ENCODE measurements at regions not wholly inside any gene's neighbourhood (a gene's known extent, or its start where the extent isn't known, plus 50 kb on each side); places are given as distances from the start of the nearest gene placed in this dataset.

DNA sequence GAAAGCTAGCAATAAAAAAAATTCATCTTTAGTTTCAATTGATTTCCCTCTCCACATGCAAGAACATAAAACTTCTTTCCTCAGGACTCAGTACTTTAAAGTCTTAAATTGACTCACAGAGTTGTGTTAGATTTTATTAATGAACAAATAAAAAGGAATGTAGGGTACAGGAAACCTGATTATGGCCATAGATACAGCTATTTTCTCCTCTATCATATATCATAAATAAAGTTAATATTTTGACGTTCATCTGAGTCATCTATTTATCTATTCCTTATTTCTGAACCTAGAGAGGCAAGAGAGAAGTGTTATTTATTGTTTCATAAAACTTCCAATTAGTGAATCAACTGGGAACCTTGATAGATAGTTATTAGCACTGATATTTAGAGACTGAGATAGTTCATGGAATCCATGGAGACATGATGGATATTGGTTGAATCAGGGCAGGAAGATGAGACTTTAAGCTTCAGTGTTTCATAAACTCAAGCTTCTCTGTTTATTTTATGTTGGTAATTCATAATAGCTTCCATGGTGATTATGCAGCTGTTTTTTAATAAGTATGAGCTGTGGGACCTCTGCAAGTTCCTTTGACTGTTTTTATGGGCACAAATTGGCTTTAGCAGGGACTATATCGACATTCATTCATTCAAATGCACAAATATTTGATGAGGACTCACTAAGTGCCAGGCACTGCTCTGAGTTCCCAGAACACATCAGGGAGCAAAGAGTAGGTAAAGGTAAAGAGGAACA lies 143.5 kb upstream of the TGFBR2 start:
- no peaks in the 10 kb centered on the region for H3K27me3 Mint-ChIP-seq
- no peaks in the 10 kb centered on the region for H3K4me1 Mint-ChIP-seq
- no peak for DNase-seq
- H3K27ac ChIP-seq (ENCODE audit: low read depth, low read length) = no peak overlapping the region
- no peaks in the 10 kb centered on the region for H3K36me3 ChIP-seq (ENCODE audit: insufficient read depth, low read length)
- H3K4me3 Mint-ChIP-seq = no peak overlapping the region
- no peak overlapping the region for H3K4me3 ChIP-seq (ENCODE audit: low read length in 2 of 2)
- no peak overlapping the region for H3K27ac Mint-ChIP-seq
- H3K27me3 ChIP-seq (ENCODE audit: insufficient read depth, low read length) = no peaks in the 10 kb centered on the region
- ChIA-PET POLR2A (ENCODE audit: partially characterized antibody) (no interaction called here), CTCF (ENCODE audit: partially characterized antibody) (no interaction called here)
- H3K4me1 ChIP-seq (ENCODE audit: insufficient read depth, low read length) = no peaks in the 10 kb centered on the region
- no peaks in the 10 kb centered on the region for H3K9me3 ChIP-seq (ENCODE audit: control insufficient read depth in 1 of 2, low read length in 2 of 2)
- H3K9me3 Mint-ChIP-seq = peaks cover 0 to 25% (median 5%) of the 10 kb centered on the region in 8 donors
- H3K36me3 Mint-ChIP-seq = peaks cover 0 to 12% of the 10 kb centered on the region in 2 donors
- intact Hi-C loops (cut with micrococcal nuclease) = no loop called here

DNA sequence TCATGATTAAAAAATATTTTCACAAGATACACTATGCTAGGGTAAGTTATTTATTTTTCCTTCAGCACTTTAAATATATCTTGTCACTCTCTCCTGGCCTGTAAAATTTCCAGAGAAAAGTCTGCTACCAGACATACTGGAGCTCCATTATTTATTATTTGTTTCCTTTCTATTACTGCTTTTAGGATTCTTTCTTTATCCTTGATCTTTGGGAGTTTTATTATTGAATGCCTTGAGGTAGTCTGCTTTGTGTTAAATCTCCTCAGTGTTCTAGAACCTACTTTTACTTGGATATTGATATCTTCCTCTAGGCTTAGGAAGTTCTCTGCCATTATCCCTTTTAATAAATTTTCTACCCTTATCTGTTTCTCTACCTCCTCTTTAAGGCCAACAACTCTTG lies 142.0 kb upstream of the TGFBR2 start:
- CTCF ChIA-PET (ENCODE audit: partially characterized antibody) = no interaction called here
- H3K4me3 Mint-ChIP-seq = no peak overlapping the region

GRCh38 chr3:30465454-30465853 lies 140.9 kb upstream of the TGFBR2 start:
- peaks cover under 1 to 2% (median 1%) of the 10 kb centered on the region in 4 donors for H3K4me1 Mint-ChIP-seq
- Histone ChIP-seq H3K27ac (ENCODE audit: low read depth, low read length) (no peak overlapping the region), H3K4me3 (ENCODE audit: low read length in 2 of 2) (no peak overlapping the region), H3K27me3 (ENCODE audit: insufficient read depth, low read length) (no peaks in the 10 kb centered on the region), H3K36me3 (ENCODE audit: insufficient read depth, low read length) (no peaks in the 10 kb centered on the region), H3K4me1 (ENCODE audit: insufficient read depth, low read length) (no peaks in the 10 kb centered on the region), H3K9me3 (ENCODE audit: control insufficient read depth in 1 of 2, low read length in 2 of 2) (no peaks in the 10 kb centered on the region)
- no peak for DNase-seq
- H3K36me3 Mint-ChIP-seq = peaks cover 0 to 8% of the 10 kb centered on the region in 2 donors
- H3K27me3 Mint-ChIP-seq = no peaks in the 10 kb centered on the region
- ChIA-PET CTCF (ENCODE audit: partially characterized antibody) (no interaction called here), POLR2A (ENCODE audit: partially characterized antibody) (no interaction called here)
- intact Hi-C loops (cut with micrococcal nuclease) = no loop called here
- peaks cover 0 to 11% (median 0%) of the 10 kb centered on the region in 8 donors for H3K9me3 Mint-ChIP-seq
- no peak overlapping the region for H3K4me3 Mint-ChIP-seq
- H3K27ac Mint-ChIP-seq = no peak overlapping the region

More for the DNA sequence above, 142.0 kb upstream of the TGFBR2 start:
- POLR2A ChIA-PET (ENCODE audit: partially characterized antibody) = no interaction called here
- no peak for DNase-seq
- H3K27ac Mint-ChIP-seq = no peak overlapping the region
- H3K4me1 Mint-ChIP-seq = no peaks in the 10 kb centered on the region
- H3K27me3 Mint-ChIP-seq = no peaks in the 10 kb centered on the region
- H3K27me3 ChIP-seq (ENCODE audit: insufficient read depth, low read length) = no peaks in the 10 kb centered on the region
- intact Hi-C loops (cut with micrococcal nuclease) = no loop called here
- peaks cover 0 to 12% of the 10 kb centered on the region in 2 donors for H3K36me3 Mint-ChIP-seq
- H3K9me3 Mint-ChIP-seq = peaks cover 0 to 15% (median 4%) of the 10 kb centered on the region in 8 donors
- H3K27ac ChIP-seq (ENCODE audit: low read depth, low read length) = no peak overlapping the region
- no peaks in the 10 kb centered on the region for H3K36me3 ChIP-seq (ENCODE audit: insufficient read depth, low read length)
- H3K4me3 ChIP-seq (ENCODE audit: low read length in 2 of 2) = no peak overlapping the region
- H3K4me1 ChIP-seq (ENCODE audit: insufficient read depth, low read length) = no peaks in the 10 kb centered on the region
- H3K9me3 ChIP-seq (ENCODE audit: control insufficient read depth in 1 of 2, low read length in 2 of 2) = no peaks in the 10 kb centered on the region

DNA sequence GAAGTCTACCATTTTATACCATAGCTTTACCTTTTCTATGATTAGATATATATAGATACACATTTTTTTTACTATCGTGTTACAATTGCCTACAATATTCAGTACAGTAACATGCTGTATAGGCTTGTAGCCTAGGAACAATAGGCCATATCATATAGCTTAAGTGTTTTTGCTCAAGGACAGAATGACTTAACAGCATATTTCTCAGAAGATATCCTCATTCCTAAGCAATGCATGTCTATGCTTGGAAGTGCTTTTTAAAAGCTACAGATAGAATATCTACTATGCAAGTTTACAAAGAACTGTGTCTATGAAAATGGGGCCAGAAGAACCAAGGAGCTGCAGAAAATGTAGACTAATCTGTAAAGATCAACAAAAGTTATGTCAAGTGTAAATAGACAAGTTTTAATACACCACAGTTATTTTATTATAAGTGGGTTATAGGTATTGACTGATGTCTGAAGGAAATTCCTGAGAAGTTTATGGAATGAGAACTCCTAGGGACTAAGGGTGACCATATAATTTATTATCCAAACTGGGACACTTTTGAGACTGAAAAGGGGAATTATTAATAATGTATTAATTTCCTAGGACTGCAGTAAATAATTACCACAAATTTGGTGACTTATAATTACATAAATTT lies 138.7 kb upstream of the TGFBR2 start:
- CTCF ChIA-PET (ENCODE audit: partially characterized antibody) = interaction anchor here (0.6 to 1.5 kb wide), 2 partner anchors 10 to 201 kb away, joined by 3 to 5 read pairs; no protein-coding TSS in a partner anchor

GRCh38 chr3:30469133-30469532 lies 137.3 kb upstream of the TGFBR2 start:
- DNase-seq = no peak
- POLR2A ChIA-PET (ENCODE audit: partially characterized antibody) = no interaction called here
- no peak overlapping the region for H3K4me3 Mint-ChIP-seq
- H3K4me3 ChIP-seq (ENCODE audit: low read length in 2 of 2) = no peak overlapping the region
- no peak overlapping the region for H3K27ac Mint-ChIP-seq
- H3K27me3 ChIP-seq (ENCODE audit: insufficient read depth, low read length) = no peaks in the 10 kb centered on the region
- H3K4me1 ChIP-seq (ENCODE audit: insufficient read depth, low read length) = no peaks in the 10 kb centered on the region
- no peak overlapping the region for H3K27ac ChIP-seq (ENCODE audit: low read depth, low read length)
- peaks cover 3 to 8% (median 4%) of the 10 kb centered on the region in 4 donors for H3K4me1 Mint-ChIP-seq
- H3K27me3 Mint-ChIP-seq = no peaks in the 10 kb centered on the region
- H3K36me3 Mint-ChIP-seq = peaks cover 0 to 8% of the 10 kb centered on the region in 2 donors
- H3K9me3 Mint-ChIP-seq = peaks cover 0 to 11% (median 0%) of the 10 kb centered on the region in 8 donors
- intact Hi-C loops (cut with micrococcal nuclease) = no loop called here
- H3K9me3 ChIP-seq (ENCODE audit: control insufficient read depth in 1 of 2, low read length in 2 of 2) = no peaks in the 10 kb centered on the region
- H3K36me3 ChIP-seq (ENCODE audit: insufficient read depth, low read length) = no peaks in the 10 kb centered on the region
- CTCF ChIA-PET (ENCODE audit: partially characterized antibody) = interaction anchor here (0.5 kb wide), 1 partner anchor 1849 kb away, joined by 3 read pairs; no protein-coding TSS in a partner anchor

More for the DNA sequence above, 138.7 kb upstream of the TGFBR2 start:
- POLR2A ChIA-PET (ENCODE audit: partially characterized antibody) = no interaction called here
- Mint-ChIP-seq H3K36me3 (peaks cover 0 to 8% of the 10 kb centered on the region in 2 donors), H3K9me3 (peaks cover 0 to 11% (median 0%) of the 10 kb centered on the region in 8 donors), H3K4me3 (no peak overlapping the region), H3K27me3 (no peaks in the 10 kb centered on the region), H3K27ac (no peak overlapping the region), H3K4me1 (peaks cover 3 to 8% (median 4%) of the 10 kb centered on the region in 4 donors)
- Histone ChIP-seq H3K36me3 (ENCODE audit: insufficient read depth, low read length) (no peaks in the 10 kb centered on the region), H3K9me3 (ENCODE audit: control insufficient read depth in 1 of 2, low read length in 2 of 2) (no peaks in the 10 kb centered on the region), H3K27ac (ENCODE audit: low read depth, low read length) (no peak overlapping the region), H3K27me3 (ENCODE audit: insufficient read depth, low read length) (no peaks in the 10 kb centered on the region), H3K4me3 (ENCODE audit: low read length in 2 of 2) (no peak overlapping the region), H3K4me1 (ENCODE audit: insufficient read depth, low read length) (no peaks in the 10 kb centered on the region)
- DNase-seq = no peak
- intact Hi-C loops (cut with micrococcal nuclease) = no loop called here

- no peak overlapping the region for H3K27ac ChIP-seq (ENCODE audit: low read depth, low read length)
- no peak overlapping the region for H3K27ac Mint-ChIP-seq
- H3K36me3 ChIP-seq (ENCODE audit: insufficient read depth, low read length) = no peaks in the 10 kb centered on the region
- H3K4me3 Mint-ChIP-seq = no peak overlapping the region
- intact Hi-C loops (cut with micrococcal nuclease) = no loop called here
- ChIA-PET CTCF (ENCODE audit: partially characterized antibody) (no interaction called here), POLR2A (ENCODE audit: partially characterized antibody) (no interaction called here)
- H3K4me1 ChIP-seq (ENCODE audit: insufficient read depth, low read length) = no peaks in the 10 kb centered on the region
- H3K27me3 Mint-ChIP-seq = no peaks in the 10 kb centered on the region
- H3K4me1 Mint-ChIP-seq = peaks cover 3 to 8% (median 4%) of the 10 kb centered on the region in 4 donors
- H3K27me3 ChIP-seq (ENCODE audit: insufficient read depth, low read length) = no peaks in the 10 kb centered on the region
- peaks cover 0 to under 1% of the 10 kb centered on the region in 2 donors for H3K36me3 Mint-ChIP-seq
- H3K9me3 Mint-ChIP-seq = peaks cover 0 to under 1% (median 0%) of the 10 kb centered on the region in 8 donors
- no peaks in the 10 kb centered on the region for H3K9me3 ChIP-seq (ENCODE audit: control insufficient read depth in 1 of 2, low read length in 2 of 2)
- DNase-seq = no peak
- H3K4me3 ChIP-seq (ENCODE audit: low read length in 2 of 2) = no peak overlapping the region
Measured at GRCh38 chr3:30470496-30470895, 135.9 kb upstream of the TGFBR2 start.

DNA sequence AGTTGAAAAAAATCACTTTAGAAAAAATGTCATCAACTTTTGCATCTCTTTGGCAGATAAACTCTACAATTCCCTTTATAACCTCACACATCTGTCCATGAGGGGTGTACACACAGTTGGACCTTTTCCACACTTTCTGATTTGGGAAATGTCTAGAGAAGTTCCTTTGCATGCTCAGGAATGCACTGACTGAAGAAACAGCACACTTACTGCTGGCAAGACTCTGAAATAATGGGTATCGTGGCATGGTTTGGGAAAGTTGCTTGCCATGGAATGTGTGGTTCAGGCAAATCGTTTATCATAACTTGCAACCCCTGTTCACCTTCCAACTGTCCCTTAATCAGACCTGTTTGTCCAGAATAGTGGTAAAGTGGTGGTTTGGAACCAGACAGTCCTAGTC lies 135.3 kb upstream of the TGFBR2 start:
- Mint-ChIP-seq H3K4me3 (no peak overlapping the region), H3K4me1 (peaks cover 3 to 8% (median 4%) of the 10 kb centered on the region in 4 donors), H3K36me3 (no peaks in the 10 kb centered on the region), H3K27ac (no peak overlapping the region), H3K9me3 (no peaks in the 10 kb centered on the region), H3K27me3 (no peaks in the 10 kb centered on the region)
- no peaks in the 10 kb centered on the region for H3K4me1 ChIP-seq (ENCODE audit: insufficient read depth, low read length)
- ChIA-PET POLR2A (ENCODE audit: partially characterized antibody) (no interaction called here), CTCF (ENCODE audit: partially characterized antibody) (no interaction called here)
- H3K4me3 ChIP-seq (ENCODE audit: low read length in 2 of 2) = no peak overlapping the region
- no peaks in the 10 kb centered on the region for H3K36me3 ChIP-seq (ENCODE audit: insufficient read depth, low read length)
- no peaks in the 10 kb centered on the region for H3K27me3 ChIP-seq (ENCODE audit: insufficient read depth, low read length)
- intact Hi-C loops (cut with micrococcal nuclease) = no loop called here
- no peak overlapping the region for H3K27ac ChIP-seq (ENCODE audit: low read depth, low read length)
- DNase-seq = no peak
- H3K9me3 ChIP-seq (ENCODE audit: control insufficient read depth in 1 of 2, low read length in 2 of 2) = no peaks in the 10 kb centered on the region
